Astrocyte (in vitro differentiated cells and primary cell): ENCODE measurements at regions not wholly inside any gene's neighbourhood (a gene's known extent, or its start where the extent isn't known, plus 50 kb on each side); places are given as distances from the start of the nearest gene placed in this dataset.

Experiments used
- DNase-seq: peaks from one replicate; pipeline ENCODE4 v3.0.0-alpha.2; 2010; ENCODE audit warnings: low read depth
- FAIRE-seq: peaks from 2 replicates; lab custom pipeline; 2011; peaks lifted over from hg19 to GRCh38; lab: Jason Lieb, UNC
- H2AFZ ChIP-seq: 2 replicates; pipeline ENCODE4 v1.6.0; 2012; ENCODE audit warnings: low read depth, low read length, inconsistent platforms
- H3K27ac ChIP-seq: 2 replicates; pipeline ENCODE4 v1.5.1; 2011; ENCODE audit warnings: low read depth, low read length, inconsistent platforms
- H3K27me3 ChIP-seq: 2 replicates; pipeline ENCODE4 v1.6.0; 2011; ENCODE audit warnings: low read length, inconsistent platforms; ENCODE audit not compliant: insufficient read depth
- H3K36me3 ChIP-seq: 2 replicates; pipeline ENCODE4 v1.5.1; 2011; ENCODE audit warnings: low read length, inconsistent platforms; ENCODE audit not compliant: insufficient read depth
- H3K4me1 ChIP-seq: 2 replicates; pipeline ENCODE4 v1.5.1; 2011; ENCODE audit warnings: low read length, inconsistent platforms; ENCODE audit not compliant: insufficient read depth
- H3K4me2 ChIP-seq: 2 replicates; pipeline ENCODE4 v1.6.0; 2012; ENCODE audit warnings: low read length, inconsistent platforms
- H3K4me3 ChIP-seq: 2 replicates; pipeline ENCODE4 v1.5.1; 2011; ENCODE audit warnings: low read depth, mild to moderate bottlenecking, low read length, inconsistent platforms; ENCODE audit not compliant: insufficient read depth
- H3K79me2 ChIP-seq: 2 replicates; pipeline ENCODE4 v1.6.0; 2012; ENCODE audit warnings: mild to moderate bottlenecking, low read length, inconsistent platforms; ENCODE audit not compliant: insufficient read depth
- H3K9ac ChIP-seq: 2 replicates; pipeline ENCODE4 v1.6.0; 2012; ENCODE audit warnings: mild to moderate bottlenecking, low read length, inconsistent platforms
- H3K9me3 ChIP-seq: 2 replicates; pipeline ENCODE4 v1.5.1; 2012; ENCODE audit warnings: low read depth, mild to moderate bottlenecking, low read length, inconsistent platforms; ENCODE audit not compliant: insufficient read depth
- H4K20me1 ChIP-seq: 2 replicates; pipeline ENCODE4 v1.6.0; 2012; ENCODE audit warnings: low read length, inconsistent platforms; ENCODE audit not compliant: insufficient read depth
- H3K27ac Mint-ChIP-seq: one replicate; pipeline ENCODE4 v1.8.0; 2021; ENCODE audit warnings: mild to moderate bottlenecking, mixed read lengths; ENCODE audit not compliant: unreplicated experiment
- H3K27me3 Mint-ChIP-seq: one replicate; pipeline ENCODE4 v1.8.0; 2021; ENCODE audit warnings: low read depth, mixed read lengths; ENCODE audit not compliant: unreplicated experiment
- H3K36me3 Mint-ChIP-seq: one replicate; pipeline ENCODE4 v1.8.0; 2021; ENCODE audit warnings: low read depth, mixed read lengths; ENCODE audit not compliant: unreplicated experiment
- H3K4me1 Mint-ChIP-seq: one replicate; pipeline ENCODE4 v1.8.0; 2021; ENCODE audit warnings: low read depth, mixed read lengths; ENCODE audit not compliant: unreplicated experiment
- H3K4me3 Mint-ChIP-seq: one replicate; pipeline ENCODE4 v1.8.0; 2021; ENCODE audit warnings: mild to moderate bottlenecking, moderate library complexity, mixed read lengths; ENCODE audit not compliant: unreplicated experiment
- H3K9me3 Mint-ChIP-seq: one replicate; pipeline ENCODE4 v1.8.0; 2021; ENCODE audit warnings: mild to moderate bottlenecking, mixed read lengths; ENCODE audit not compliant: unreplicated experiment
- EZH2 ChIP-seq: IDR thresholded peaks from 2 replicates; pipeline ENCODE4 v1.6.1; 2012; ENCODE audit warnings: mild to moderate bottlenecking, low read length, inconsistent platforms; ENCODE audit not compliant: insufficient read depth
- TF ChIP-seq, protein P1 (sequence below): IDR thresholded peaks from 2 replicates; pipeline ENCODE4 v1.5.1; 2011; ENCODE audit warnings: low read depth, mild to moderate bottlenecking, inconsistent platforms, low read length, moderate library complexity; ENCODE audit not compliant: insufficient read depth

DNA sequence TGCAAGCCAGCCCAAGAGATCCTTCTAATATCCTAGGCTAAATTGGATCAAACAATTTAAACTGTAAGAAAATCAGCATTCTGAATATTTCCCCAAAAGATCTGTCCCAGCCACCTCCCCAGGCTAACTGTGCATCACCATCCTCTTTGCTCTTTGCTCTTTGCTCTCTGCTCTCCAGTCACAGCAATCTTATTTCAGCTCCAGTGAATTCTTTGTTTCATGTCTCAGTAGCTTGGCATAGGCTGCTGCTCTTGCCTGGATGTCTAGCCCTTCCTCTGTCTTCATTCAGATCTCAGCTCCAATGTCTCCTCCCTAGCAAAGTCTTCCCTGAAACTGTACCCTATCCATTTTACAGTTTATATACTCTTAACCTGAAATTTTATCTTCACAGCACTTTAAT is 399.8 kb upstream of the USP15 start:
- Histone ChIP-seq H4K20me1 (no peaks in the 10 kb centered on the region), H3K9ac (no peak overlapping the region), H3K27ac (no peak overlapping the region), H3K9me3 (no peaks in the 10 kb centered on the region), H3K4me3 (no peak overlapping the region), H3K79me2 (no peaks in the 10 kb centered on the region), H3K4me2 (peak overlapping the region; percentile 26), H3K4me1 (no peaks in the 10 kb centered on the region), H2AFZ (no peak overlapping the region), H3K27me3 (no peaks in the 10 kb centered on the region), H3K36me3 (no peaks in the 10 kb centered on the region)
- no peaks in the 10 kb centered on the region for H3K27me3 Mint-ChIP-seq
- TF ChIP-seq, protein P1, sequence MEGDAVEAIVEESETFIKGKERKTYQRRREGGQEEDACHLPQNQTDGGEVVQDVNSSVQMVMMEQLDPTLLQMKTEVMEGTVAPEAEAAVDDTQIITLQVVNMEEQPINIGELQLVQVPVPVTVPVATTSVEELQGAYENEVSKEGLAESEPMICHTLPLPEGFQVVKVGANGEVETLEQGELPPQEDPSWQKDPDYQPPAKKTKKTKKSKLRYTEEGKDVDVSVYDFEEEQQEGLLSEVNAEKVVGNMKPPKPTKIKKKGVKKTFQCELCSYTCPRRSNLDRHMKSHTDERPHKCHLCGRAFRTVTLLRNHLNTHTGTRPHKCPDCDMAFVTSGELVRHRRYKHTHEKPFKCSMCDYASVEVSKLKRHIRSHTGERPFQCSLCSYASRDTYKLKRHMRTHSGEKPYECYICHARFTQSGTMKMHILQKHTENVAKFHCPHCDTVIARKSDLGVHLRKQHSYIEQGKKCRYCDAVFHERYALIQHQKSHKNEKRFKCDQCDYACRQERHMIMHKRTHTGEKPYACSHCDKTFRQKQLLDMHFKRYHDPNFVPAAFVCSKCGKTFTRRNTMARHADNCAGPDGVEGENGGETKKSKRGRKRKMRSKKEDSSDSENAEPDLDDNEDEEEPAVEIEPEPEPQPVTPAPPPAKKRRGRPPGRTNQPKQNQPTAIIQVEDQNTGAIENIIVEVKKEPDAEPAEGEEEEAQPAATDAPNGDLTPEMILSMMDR = no peak
- no peak for TF ChIP-seq EZH2
- peak overlapping the region; percentile 81 for H3K27ac Mint-ChIP-seq
- no peak overlapping the region for H3K4me3 Mint-ChIP-seq
- H3K36me3 Mint-ChIP-seq = no peaks in the 10 kb centered on the region
- FAIRE-seq (no peak), DNase-seq (no peak)
- H3K9me3 Mint-ChIP-seq = peaks cover 2% of the 10 kb centered on the region
- peaks cover 8% of the 10 kb centered on the region for H3K4me1 Mint-ChIP-seq

DNA sequence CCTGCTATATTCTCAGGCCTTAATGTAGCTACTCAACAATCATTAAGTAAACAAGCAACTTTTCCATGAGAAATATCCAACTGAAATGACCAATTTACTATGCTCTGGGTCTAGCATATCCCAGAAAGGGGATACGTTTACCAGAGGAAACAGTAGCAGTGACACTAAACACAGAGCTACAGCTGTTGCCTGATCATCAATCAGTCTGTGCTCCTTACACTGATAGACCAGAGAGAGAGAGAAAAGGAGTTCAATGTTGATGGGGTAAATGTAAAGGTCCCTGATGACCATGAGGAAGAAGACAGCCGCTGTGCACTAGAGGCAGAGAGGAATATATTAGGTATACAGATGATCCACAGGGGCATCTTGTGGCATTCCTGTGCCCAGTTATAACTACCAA is 397.2 kb upstream of the USP15 start:
- no peak for FAIRE-seq
- Histone ChIP-seq H3K4me3 (no peak overlapping the region), H3K9me3 (no peaks in the 10 kb centered on the region), H2AFZ (no peak overlapping the region), H3K27ac (no peak overlapping the region), H4K20me1 (no peaks in the 10 kb centered on the region), H3K27me3 (no peaks in the 10 kb centered on the region), H3K36me3 (no peaks in the 10 kb centered on the region), H3K9ac (no peak overlapping the region), H3K79me2 (no peaks in the 10 kb centered on the region), H3K4me1 (no peaks in the 10 kb centered on the region), H3K4me2 (no peak overlapping the region)
- Mint-ChIP-seq H3K36me3 (no peaks in the 10 kb centered on the region), H3K4me3 (no peak overlapping the region), H3K9me3 (peaks cover 2% of the 10 kb centered on the region), H3K27me3 (no peaks in the 10 kb centered on the region), H3K4me1 (peaks cover 8% of the 10 kb centered on the region), H3K27ac (no peak overlapping the region)
- DNase-seq = no peak
- TF ChIP-seq EZH2 = no peak
- TF ChIP-seq, protein P1 = no peak

DNA sequence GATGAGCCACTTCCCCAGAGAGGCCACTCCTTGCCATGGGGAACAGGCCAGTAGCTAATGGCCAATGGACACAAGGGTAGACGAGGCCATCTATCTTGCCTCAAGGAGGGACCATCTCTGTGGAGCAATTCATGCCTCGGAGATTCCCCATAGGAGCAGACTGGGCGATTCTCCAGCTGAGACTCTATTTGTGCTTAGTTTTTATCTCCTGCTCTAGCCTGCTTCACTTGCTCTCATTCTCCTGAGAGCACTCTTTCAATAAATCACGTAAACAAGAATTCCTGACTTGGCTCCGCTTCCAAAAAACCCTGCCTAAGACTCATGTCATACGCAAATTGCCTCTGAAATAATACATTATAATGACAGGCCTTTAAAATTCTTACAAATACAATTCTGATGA is 396.4 kb upstream of the USP15 start:
- Histone ChIP-seq H3K27me3 (no peaks in the 10 kb centered on the region), H3K79me2 (no peaks in the 10 kb centered on the region), H3K27ac (no peak overlapping the region), H3K36me3 (no peaks in the 10 kb centered on the region), H3K4me2 (no peak overlapping the region), H3K9me3 (no peaks in the 10 kb centered on the region), H4K20me1 (no peaks in the 10 kb centered on the region), H3K4me3 (no peak overlapping the region), H3K4me1 (no peaks in the 10 kb centered on the region), H3K9ac (no peak overlapping the region), H2AFZ (no peak overlapping the region)
- TF ChIP-seq, protein P1 = no peak
- no peak for TF ChIP-seq EZH2
- FAIRE-seq (no peak), DNase-seq (no peak)
- Mint-ChIP-seq H3K4me3 (no peak overlapping the region), H3K9me3 (peaks cover 2% of the 10 kb centered on the region), H3K4me1 (peaks cover 8% of the 10 kb centered on the region), H3K27ac (no peak overlapping the region), H3K36me3 (no peaks in the 10 kb centered on the region), H3K27me3 (no peaks in the 10 kb centered on the region)
